ENCODE measurements at regions not wholly inside any gene's neighbourhood (a gene's known extent, or its start where the extent isn't known, plus 50 kb on each side); places are given as distances from the start of the nearest gene placed in this dataset.
"Not testable (repeated sequence)": the region's sequence is repeated elsewhere in the genome, so short reads cannot be mapped to it uniquely, and the experiment has no call there.

- H4K20me1 ChIP-seq (ENCODE audit: control insufficient read depth, insufficient read depth, low read depth, low read length) = no peaks in the 10 kb centered on the region
- H3K27me3 ChIP-seq (ENCODE audit: control insufficient read depth, low read length) = no peaks in the 10 kb centered on the region
- TF ChIP-seq CTCF (IDR thresholded peaks at IDR 0.05; ENCODE audit: low read depth, low read length, poor library complexity, severe bottlenecking) (no peak), EZH2phosphoT487 (IDR thresholded peaks at IDR 0.05; ENCODE audit: borderline replicate concordance, low read length) (no peak)
- no peak overlapping the region for H3K4me3 ChIP-seq (ENCODE audit: low read length)
- no peak overlapping the region for H3K27ac ChIP-seq (ENCODE audit: low read depth, low read length)
- H3K4me2 ChIP-seq (ENCODE audit: low read length) = no peak overlapping the region
- H3F3A ChIP-seq (ENCODE audit: control insufficient read depth, insufficient read depth) = no peaks in the 10 kb centered on the region
- H3K4me1 ChIP-seq (ENCODE audit: control insufficient read depth, low read length) = no peaks in the 10 kb centered on the region
- H3K9me2 ChIP-seq (replicated peaks; ENCODE audit: control insufficient read depth, low read length) = no peaks in the 10 kb centered on the region
- H3K9me3 ChIP-seq (ENCODE audit: control insufficient read depth, insufficient read depth, low read length) = no peaks in the 10 kb centered on the region
- H3K36me3 ChIP-seq (ENCODE audit: control insufficient read depth, low read length) = no peaks in the 10 kb centered on the region
- H3K79me2 ChIP-seq (ENCODE audit: control insufficient read depth, low read length) = no peaks in the 10 kb centered on the region
These were observed 685.4 kb downstream of the PTPRU start for GRCh38 chr1:29921741-29922140.

GRCh38 chr1:29920784-29921183, 684.5 kb downstream of the PTPRU start:
- H3K4me2 ChIP-seq (ENCODE audit: low read length) = no peak overlapping the region
- H3K36me3 ChIP-seq (ENCODE audit: control insufficient read depth, low read length) = no peaks in the 10 kb centered on the region
- H3K27me3 ChIP-seq (ENCODE audit: control insufficient read depth, low read length) = no peaks in the 10 kb centered on the region
- no peaks in the 10 kb centered on the region for H3K9me3 ChIP-seq (ENCODE audit: control insufficient read depth, insufficient read depth, low read length)
- H3K79me2 ChIP-seq (ENCODE audit: control insufficient read depth, low read length) = no peaks in the 10 kb centered on the region
- H3K4me1 ChIP-seq (ENCODE audit: control insufficient read depth, low read length) = no peaks in the 10 kb centered on the region
- TF ChIP-seq CTCF (IDR thresholded peaks at IDR 0.05; ENCODE audit: low read depth, low read length, poor library complexity, severe bottlenecking) (no peak), EZH2phosphoT487 (IDR thresholded peaks at IDR 0.05; ENCODE audit: borderline replicate concordance, low read length) (no peak)
- H3K4me3 ChIP-seq (ENCODE audit: low read length) = no peak overlapping the region
- no peaks in the 10 kb centered on the region for H4K20me1 ChIP-seq (ENCODE audit: control insufficient read depth, insufficient read depth, low read depth, low read length)
- no peaks in the 10 kb centered on the region for H3K9me2 ChIP-seq (replicated peaks; ENCODE audit: control insufficient read depth, low read length)
- H3K27ac ChIP-seq (ENCODE audit: low read depth, low read length) = no peak overlapping the region
- H3F3A ChIP-seq (ENCODE audit: control insufficient read depth, insufficient read depth) = no peaks in the 10 kb centered on the region

GRCh38 chr1:29920316-29920715, 684.0 kb downstream of the PTPRU start:
- Histone ChIP-seq H3K36me3 (ENCODE audit: control insufficient read depth, low read length) (no peaks in the 10 kb centered on the region), H3K9me2 (replicated peaks; ENCODE audit: control insufficient read depth, low read length) (no peaks in the 10 kb centered on the region), H3K79me2 (ENCODE audit: control insufficient read depth, low read length) (no peaks in the 10 kb centered on the region), H3K27me3 (ENCODE audit: control insufficient read depth, low read length) (no peaks in the 10 kb centered on the region), H3K4me2 (ENCODE audit: low read length) (no peak overlapping the region), H3K27ac (ENCODE audit: low read depth, low read length) (no peak overlapping the region), H3K4me3 (ENCODE audit: low read length) (no peak overlapping the region), H3K9me3 (ENCODE audit: control insufficient read depth, insufficient read depth, low read length) (no peaks in the 10 kb centered on the region), H3K4me1 (ENCODE audit: control insufficient read depth, low read length) (no peaks in the 10 kb centered on the region), H3F3A (ENCODE audit: control insufficient read depth, insufficient read depth) (no peaks in the 10 kb centered on the region), H4K20me1 (ENCODE audit: control insufficient read depth, insufficient read depth, low read depth, low read length) (no peaks in the 10 kb centered on the region)
- TF ChIP-seq CTCF (IDR thresholded peaks at IDR 0.05; ENCODE audit: low read depth, low read length, poor library complexity, severe bottlenecking) (no peak), EZH2phosphoT487 (IDR thresholded peaks at IDR 0.05; ENCODE audit: borderline replicate concordance, low read length) (no peak)

GRCh38 chr1:29919041-29919440, 682.7 kb downstream of the PTPRU start:
- not testable (repeated sequence) for H3K4me3 ChIP-seq (ENCODE audit: low read length); H3K4me1 ChIP-seq (ENCODE audit: control insufficient read depth, low read length); H3K4me2 ChIP-seq (ENCODE audit: low read length); H4K20me1 ChIP-seq (ENCODE audit: control insufficient read depth, insufficient read depth, low read depth, low read length); H3K27me3 ChIP-seq (ENCODE audit: control insufficient read depth, low read length); H3K9me3 ChIP-seq (ENCODE audit: control insufficient read depth, insufficient read depth, low read length); H3K36me3 ChIP-seq (ENCODE audit: control insufficient read depth, low read length); H3K79me2 ChIP-seq (ENCODE audit: control insufficient read depth, low read length); H3F3A ChIP-seq (ENCODE audit: control insufficient read depth, insufficient read depth); H3K9me2 ChIP-seq (replicated peaks; ENCODE audit: control insufficient read depth, low read length); H3K27ac ChIP-seq (ENCODE audit: low read depth, low read length)
